Naive B cell (primary cell): ENCODE measurements at regions not wholly inside any gene's neighbourhood (a gene's known extent, or its start where the extent isn't known, plus 50 kb on each side); places are given as distances from the start of the nearest gene placed in this dataset.
"Not testable (repeated sequence)": the region's sequence is repeated elsewhere in the genome, so short reads cannot be mapped to it uniquely, and the experiment has no call there.

Experiments used
- ATAC-seq, 2 donors: fragments of 150-1000 bp; cut with Tn5 transposase; 2 replicates each; pipeline ENCODE4 v1.10.0; 2021; ENCODE audit warnings: low read depth in 2 of 2, mild to moderate bottlenecking in 2 of 2, moderate library complexity in 2 of 2
- DNase-seq: peaks from one replicate; pipeline ENCODE4 v3.0.0; 2022
- H3K27ac Mint-ChIP-seq, 6 donors: one replicate each; pipeline ENCODE4 v1.8.0; 2020 to 2022; ENCODE audit warnings: mild to moderate bottlenecking in 6 of 6, mixed read lengths in 6 of 6, moderate library complexity in 5 of 6, inconsistent platforms in 2 of 6
- H3K27me3 Mint-ChIP-seq, 3 donors: one replicate each; pipeline ENCODE4 v1.8.0; 2021 to 2022; ENCODE audit warnings: mixed read lengths in 3 of 3, mild to moderate bottlenecking in 1 of 3
- H3K36me3 Mint-ChIP-seq, 2 donors: one replicate each; pipeline ENCODE4 v1.8.0; 2020 to 2022; ENCODE audit warnings: mixed read lengths in 2 of 2, inconsistent platforms in 1 of 2, mild to moderate bottlenecking in 1 of 2
- H3K4me1 Mint-ChIP-seq, 3 donors: one replicate each; pipeline ENCODE4 v1.8.0; 2020 to 2022; ENCODE audit warnings: mixed read lengths in 3 of 3, inconsistent platforms in 1 of 3, mild to moderate bottlenecking in 1 of 3, moderate library complexity in 1 of 3
- H3K4me3 Mint-ChIP-seq, 8 donors: one replicate each; pipeline ENCODE4 v1.8.0; 2020 to 2022; ENCODE audit warnings: mild to moderate bottlenecking in 8 of 8, mixed read lengths in 8 of 8, moderate library complexity in 8 of 8, inconsistent platforms in 2 of 8
- H3K9me3 Mint-ChIP-seq, 7 donors: one replicate each; pipeline ENCODE4 v1.8.0; 2020 to 2022; ENCODE audit warnings: mixed read lengths in 7 of 7, mild to moderate bottlenecking in 5 of 7, inconsistent platforms in 2 of 7, moderate library complexity in 1 of 7

GRCh38 chr20:40960101-40960500 is 68.5 kb upstream of the TOP1 start:
- peaks cover 0 to 16% (median 0%) of the 10 kb centered on the region in 3 donors for H3K27me3 Mint-ChIP-seq
- peaks cover 0 to 13% (median 7%) of the 10 kb centered on the region in 3 donors for H3K4me1 Mint-ChIP-seq
- no peaks in the 10 kb centered on the region for H3K9me3 Mint-ChIP-seq
- DNase-seq, result no peak
- no peak overlapping the region for H3K27ac Mint-ChIP-seq
- no peak overlapping the region for H3K4me3 Mint-ChIP-seq
- no peaks in the 10 kb centered on the region for H3K36me3 Mint-ChIP-seq
- ATAC-seq, result no peak

DNA sequence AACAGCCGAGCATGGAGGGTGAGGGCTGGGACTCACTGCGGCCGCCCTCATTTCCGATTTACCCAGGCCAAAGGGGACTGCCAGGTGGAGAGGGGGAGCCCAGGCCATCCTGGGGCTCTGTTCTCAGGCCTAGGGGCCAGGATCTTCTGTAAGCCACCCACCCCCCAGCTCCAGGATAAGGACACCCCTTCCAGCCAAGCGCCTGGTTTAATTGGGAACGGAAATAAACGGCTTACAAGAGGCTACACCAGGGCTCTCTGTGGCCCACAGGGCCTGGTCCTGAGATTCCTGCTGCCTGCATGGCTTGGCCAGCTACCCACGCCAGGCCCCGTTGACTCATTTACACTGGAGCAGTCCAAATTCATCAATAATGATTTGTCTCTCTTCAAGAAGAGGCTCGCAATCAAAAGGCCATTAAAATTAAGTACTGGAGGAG is 68.1 kb upstream of the TOP1 start:
- peaks cover 0 to 16% (median 0%) of the 10 kb centered on the region in 3 donors for H3K27me3 Mint-ChIP-seq
- H3K4me1 Mint-ChIP-seq, result peaks cover 0 to 13% (median 7%) of the 10 kb centered on the region in 3 donors
- ATAC-seq (no peak), DNase-seq (no peak)
- no peak overlapping the region for H3K4me3 Mint-ChIP-seq
- H3K9me3 Mint-ChIP-seq, result no peaks in the 10 kb centered on the region
- H3K27ac Mint-ChIP-seq, result no peak overlapping the region
- no peaks in the 10 kb centered on the region for H3K36me3 Mint-ChIP-seq

DNA sequence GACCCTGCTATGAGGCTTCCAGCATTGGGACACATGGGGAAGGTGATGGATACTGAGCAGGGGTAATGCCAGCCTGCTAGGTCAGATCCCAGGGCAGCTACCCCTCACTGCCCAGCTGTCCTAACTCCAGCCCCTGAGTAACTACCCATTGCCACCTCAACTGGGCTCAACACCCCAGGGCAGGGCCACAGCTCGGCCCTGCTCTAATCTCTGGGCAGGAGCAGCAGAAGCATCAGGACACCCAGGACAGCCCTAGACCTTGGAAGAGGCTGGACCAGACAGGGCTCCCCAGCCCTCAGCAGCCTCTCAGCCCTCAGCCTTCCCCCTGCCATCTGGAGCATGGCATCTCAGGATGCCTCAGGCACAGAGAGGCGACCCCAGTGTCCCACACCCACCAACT is 67.4 kb upstream of the TOP1 start:
- Mint-ChIP-seq H3K4me3 (peak overlapping the region in 1 of 8 donors; percentile 35), H3K36me3 (no peaks in the 10 kb centered on the region), H3K4me1 (peaks cover 0 to 11% (median 7%) of the 10 kb centered on the region in 3 donors), H3K27ac (no peak overlapping the region), H3K9me3 (no peaks in the 10 kb centered on the region), H3K27me3 (peaks cover 0 to 16% (median 0%) of the 10 kb centered on the region in 3 donors)
- no peak for DNase-seq
- no peak for ATAC-seq

- no peaks in the 10 kb centered on the region for H3K36me3 Mint-ChIP-seq
- peak overlapping the region in 1 of 6 donors; percentile 45 for H3K27ac Mint-ChIP-seq
- no peak for ATAC-seq
- peaks cover 0 to 16% (median 0%) of the 10 kb centered on the region in 3 donors for H3K27me3 Mint-ChIP-seq
- H3K9me3 Mint-ChIP-seq, result no peaks in the 10 kb centered on the region
- no peak for DNase-seq
- no peak overlapping the region for H3K4me3 Mint-ChIP-seq
- H3K4me1 Mint-ChIP-seq, result peaks cover 0 to 10% (median under 1%) of the 10 kb centered on the region in 3 donors
These were observed 66.7 kb upstream of the TOP1 start for GRCh38 chr20:40961686-40962640.

DNA sequence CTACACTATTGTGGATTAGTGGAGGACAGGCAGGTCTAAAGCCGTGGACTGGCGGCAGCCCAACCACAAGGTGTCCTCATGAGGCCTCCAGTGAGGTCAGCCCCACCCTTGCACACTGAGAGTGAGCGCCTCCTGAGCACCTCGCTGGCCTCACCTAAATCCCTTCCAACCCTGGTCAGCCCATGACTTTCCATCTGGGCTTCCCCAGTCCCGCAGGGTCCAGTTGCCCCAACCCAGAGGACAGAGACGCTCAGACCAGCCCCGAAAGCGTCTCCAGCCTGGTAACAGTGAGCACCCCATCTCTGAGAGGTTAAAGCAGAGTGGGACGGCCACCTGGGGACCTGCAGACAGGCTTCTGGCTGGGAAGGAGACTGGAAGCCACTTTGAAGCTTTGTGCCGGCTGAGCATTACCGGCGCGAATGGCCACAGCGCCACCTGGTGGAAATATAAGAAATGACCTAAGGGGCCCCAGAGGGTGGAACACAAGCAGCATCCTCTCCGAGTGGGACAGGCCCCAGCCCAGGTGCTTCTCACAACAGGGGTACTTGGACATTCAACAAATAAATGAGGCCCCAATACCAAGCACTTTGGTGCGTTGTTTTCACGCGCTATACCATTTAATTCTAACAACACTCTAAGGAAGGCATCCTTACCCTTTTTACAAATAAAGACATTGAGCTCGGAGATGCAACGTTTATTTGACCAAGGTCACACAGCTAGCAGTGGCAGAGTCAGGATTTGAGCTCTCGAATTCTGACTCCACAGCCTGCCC is 65.7 kb upstream of the TOP1 start:
- Mint-ChIP-seq H3K27ac (no peak overlapping the region), H3K4me3 (no peak overlapping the region), H3K27me3 (peaks cover 0 to 16% (median 0%) of the 10 kb centered on the region in 3 donors), H3K9me3 (no peaks in the 10 kb centered on the region), H3K4me1 (peaks cover 0 to 9% (median 0%) of the 10 kb centered on the region in 3 donors), H3K36me3 (no peaks in the 10 kb centered on the region)
- ATAC-seq (peak; percentile 75 to 85), DNase-seq (peak; percentile 66)

DNA sequence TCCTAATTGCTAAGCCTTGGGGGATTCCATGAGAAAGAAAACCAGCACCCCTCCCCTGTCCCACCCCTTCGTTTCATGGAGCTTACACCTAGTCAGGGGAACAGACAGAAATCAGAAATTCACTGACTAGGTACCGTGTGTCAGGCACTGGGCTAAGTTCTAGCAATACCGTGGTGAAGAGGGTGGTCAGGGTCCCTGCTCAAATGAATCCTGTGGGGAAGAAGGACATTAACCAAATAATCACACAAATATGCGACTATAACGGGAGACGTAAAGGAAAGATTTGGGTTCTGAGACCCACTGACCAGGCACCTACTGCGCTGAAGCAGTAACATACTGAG is 65.1 kb upstream of the TOP1 start:
- ATAC-seq, result no peak
- Mint-ChIP-seq H3K9me3 (no peaks in the 10 kb centered on the region), H3K4me1 (peaks cover 0 to 9% (median 0%) of the 10 kb centered on the region in 3 donors), H3K27me3 (peaks cover 0 to 16% (median 0%) of the 10 kb centered on the region in 3 donors), H3K27ac (no peak overlapping the region), H3K4me3 (no peak overlapping the region), H3K36me3 (no peaks in the 10 kb centered on the region)
- no peak for DNase-seq

DNA sequence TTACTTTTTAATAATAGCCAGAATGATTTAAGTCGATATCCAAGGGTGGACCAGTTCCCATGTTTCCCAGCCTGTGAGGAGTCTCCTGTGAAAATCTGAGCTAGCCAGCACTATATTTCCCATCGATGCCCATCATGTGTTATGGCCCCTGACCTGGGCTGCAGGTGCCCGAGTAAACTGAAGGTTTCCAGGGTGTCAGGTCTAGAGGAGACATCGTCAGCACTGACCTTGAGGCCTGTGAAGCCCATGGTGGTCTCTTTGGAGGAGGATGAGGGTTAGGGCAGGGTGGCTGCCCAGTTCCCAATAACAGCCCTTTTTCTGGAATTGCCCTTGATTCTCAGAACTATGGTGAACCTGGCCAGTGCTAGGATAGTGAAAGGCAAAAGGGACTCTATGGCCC is 63.0 kb upstream of the TOP1 start:
- H3K9me3 Mint-ChIP-seq, result no peaks in the 10 kb centered on the region
- H3K27me3 Mint-ChIP-seq, result peaks cover 0 to 11% (median 4%) of the 10 kb centered on the region in 3 donors
- H3K4me3 Mint-ChIP-seq, result no peak overlapping the region
- no peak overlapping the region for H3K27ac Mint-ChIP-seq
- peaks cover 7 to 22% (median 10%) of the 10 kb centered on the region in 3 donors for H3K4me1 Mint-ChIP-seq
- ATAC-seq (no peak), DNase-seq (no peak)
- no peaks in the 10 kb centered on the region for H3K36me3 Mint-ChIP-seq

DNA sequence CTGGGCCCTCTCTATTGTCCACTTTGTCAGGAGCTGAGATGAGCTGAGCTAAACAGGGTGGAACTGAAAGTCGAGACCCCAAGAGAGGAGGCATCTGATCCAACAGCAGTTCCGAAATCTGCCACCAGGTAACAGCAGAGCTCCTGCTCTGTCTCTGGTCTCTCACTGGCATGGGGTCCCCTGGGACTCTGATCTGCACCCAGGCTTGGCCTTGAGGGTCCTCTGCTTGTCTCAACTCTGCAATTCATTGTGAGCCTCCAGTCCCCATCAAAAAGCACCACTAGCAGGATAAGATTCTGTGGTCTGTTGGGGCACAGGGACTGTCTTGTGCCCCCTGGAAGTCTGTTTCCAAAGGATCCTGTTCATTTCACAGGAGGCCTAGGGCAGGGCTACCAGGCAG is 62.5 kb upstream of the TOP1 start:
- ATAC-seq (peak; percentile 53 to 70), DNase-seq (peak; percentile 53)
- H3K9me3 Mint-ChIP-seq, result no peaks in the 10 kb centered on the region
- H3K27ac Mint-ChIP-seq, result peak overlapping the region in 1 of 6 donors; percentile 22
- peaks cover 0 to 11% (median 4%) of the 10 kb centered on the region in 3 donors for H3K27me3 Mint-ChIP-seq
- no peaks in the 10 kb centered on the region for H3K36me3 Mint-ChIP-seq
- peaks cover 7 to 22% (median 10%) of the 10 kb centered on the region in 3 donors for H3K4me1 Mint-ChIP-seq
- no peak overlapping the region for H3K4me3 Mint-ChIP-seq

DNA sequence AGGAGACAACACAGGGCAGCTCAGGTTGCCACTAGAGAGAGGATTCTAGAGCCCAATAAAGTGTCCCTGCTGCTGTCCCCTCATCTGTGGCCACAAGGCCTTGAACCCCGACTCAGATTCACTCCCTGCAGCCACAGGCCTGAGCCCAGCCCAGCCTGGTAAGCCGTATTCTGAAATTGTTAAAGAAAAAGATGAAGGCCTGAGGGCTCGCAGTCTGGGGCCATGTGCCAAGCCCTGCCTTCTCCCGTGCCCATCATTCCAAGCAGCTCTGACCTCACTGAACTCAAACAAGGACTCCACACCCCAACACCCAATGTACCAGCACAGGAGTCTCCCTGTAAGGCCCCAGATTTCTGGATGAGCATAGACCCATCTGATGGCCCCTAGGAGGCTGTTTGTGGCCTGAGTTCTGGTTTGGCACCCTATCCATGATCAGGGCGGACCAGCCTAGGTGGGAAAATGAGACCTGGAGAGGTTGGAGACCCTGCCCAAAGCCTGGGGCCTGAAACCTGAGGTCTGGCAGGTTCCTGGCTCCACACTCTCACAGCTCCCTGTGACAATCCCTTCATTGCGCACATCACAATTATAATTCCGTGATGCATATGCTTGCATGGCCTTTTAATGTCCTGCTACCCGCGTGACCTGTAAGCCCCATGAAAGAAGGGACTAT is 62.0 kb upstream of the TOP1 start:
- DNase-seq (no peak), ATAC-seq (no peak)
- Mint-ChIP-seq H3K27me3 (peaks cover 0 to 6% (median 4%) of the 10 kb centered on the region in 3 donors), H3K27ac (no peak overlapping the region), H3K4me3 (no peak overlapping the region), H3K9me3 (no peaks in the 10 kb centered on the region), H3K36me3 (no peaks in the 10 kb centered on the region), H3K4me1 (peaks cover 7 to 22% (median 10%) of the 10 kb centered on the region in 3 donors)

DNA sequence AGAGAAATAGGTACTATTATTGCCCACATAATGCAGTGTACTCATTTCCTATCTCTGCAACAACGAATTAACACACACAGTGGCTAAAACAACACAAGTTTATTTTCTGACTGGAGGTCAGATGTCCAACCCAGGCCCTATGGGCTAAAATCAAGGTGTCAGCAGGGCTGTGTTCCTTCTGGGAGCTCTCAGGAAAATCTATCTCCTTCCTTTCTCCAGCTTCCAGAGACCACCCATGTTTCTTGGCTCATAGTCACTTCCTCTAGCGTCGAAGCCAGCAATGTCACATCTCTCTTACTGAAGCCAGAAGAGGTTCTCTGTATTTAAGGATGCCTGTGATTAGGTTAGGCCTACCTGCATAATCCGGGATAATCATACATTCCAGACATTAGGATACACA is 60.9 kb upstream of the TOP1 start:
- ATAC-seq (no peak), DNase-seq (no peak)
- Mint-ChIP-seq H3K27ac (no peak overlapping the region), H3K4me1 (peaks cover 7 to 22% (median 10%) of the 10 kb centered on the region in 3 donors), H3K36me3 (no peaks in the 10 kb centered on the region), H3K9me3 (no peaks in the 10 kb centered on the region), H3K27me3 (peaks cover 0 to 4% (median 0%) of the 10 kb centered on the region in 3 donors), H3K4me3 (peak overlapping the region in 1 of 8 donors; percentile 52)

- ATAC-seq (peak; percentile 82 to 93), DNase-seq (peak; percentile 80)
- peaks cover 7 to 18% (median 10%) of the 10 kb centered on the region in 3 donors for H3K4me1 Mint-ChIP-seq
- not testable (repeated sequence) for H3K36me3 Mint-ChIP-seq, H3K27me3 Mint-ChIP-seq, H3K9me3 Mint-ChIP-seq
- peak overlapping the region in 5 of 6 donors; percentile 4 to 83 (median 50) for H3K27ac Mint-ChIP-seq
- peak overlapping the region; percentile 86 to 96 (median 92) for H3K4me3 Mint-ChIP-seq
These were observed 59.6 kb upstream of the TOP1 start for GRCh38 chr20:40968816-40969562.

DNA sequence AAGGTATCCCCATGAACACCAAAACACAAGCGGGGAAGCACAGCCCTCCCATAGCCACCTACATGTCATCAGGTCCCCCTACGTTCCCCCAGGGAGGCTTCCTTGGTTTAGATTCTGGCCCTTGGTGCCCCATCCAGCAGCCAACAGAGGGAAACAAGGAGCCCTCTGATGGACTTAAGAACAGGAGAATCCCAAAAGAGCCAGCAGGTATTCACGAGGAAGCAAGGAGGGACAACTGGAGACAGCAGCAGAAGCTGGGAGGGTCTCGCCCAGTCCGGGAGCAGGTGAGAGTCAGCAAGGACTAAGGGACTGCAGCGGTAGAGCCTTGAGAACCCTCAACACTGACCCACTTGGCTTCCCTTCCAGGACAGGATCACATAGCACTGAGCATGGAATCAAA is 58.4 kb upstream of the TOP1 start:
- no peak overlapping the region for H3K27ac Mint-ChIP-seq
- DNase-seq (no peak), ATAC-seq (no peak)
- peak overlapping the region in 1 of 8 donors; percentile 15 for H3K4me3 Mint-ChIP-seq
- H3K4me1 Mint-ChIP-seq, result peaks cover 7 to 18% (median 10%) of the 10 kb centered on the region in 3 donors
- peaks cover 0 to 12% (median 4%) of the 10 kb centered on the region in 3 donors for H3K27me3 Mint-ChIP-seq
- no peaks in the 10 kb centered on the region for H3K9me3 Mint-ChIP-seq
- H3K36me3 Mint-ChIP-seq, result no peaks in the 10 kb centered on the region
